HCT116 (cell line): ENCODE measurements at regions not wholly inside any gene's neighbourhood (a gene's known extent, or its start where the extent isn't known, plus 50 kb on each side); places are given as distances from the start of the nearest gene placed in this dataset.

Source experiments
- ATAC-seq: fragments of 200-7000 bp; cut with Tn5 transposase; 2 replicates; pipeline ENCODE4 v1.9.1; 2020; ENCODE audit warnings: mild to moderate bottlenecking, moderate library complexity
- BruUV-seq: library from RNA; stranded (reverse); fragments of 400-500 nt; replicated peaks from 2 replicates; lab custom pipeline; 2021; lab: Mats Ljungman, UMichigan
- CTCF ChIA-PET: fragments of 300-600 bp; sonication (Branson Sonifier 250); formaldehyde crosslinking; loops from one replicate; lab custom pipeline; 2021; ENCODE audit warnings: antibody characterized with exemption; lab: Charles Lee
- POLR2A ChIA-PET: fragments of 300-600, 350-600 bp; sonication (Branson Sonifier 250); formaldehyde crosslinking; loops from one replicate; lab custom pipeline; 2021; ENCODE audit warnings: antibody characterized with exemption; lab: Charles Lee
- RAD21 ChIA-PET, 2 experiments: fragments of 300-600 bp; sonication (Branson Sonifier 250); formaldehyde crosslinking; loops; one replicate each; lab custom pipeline; 2023; ENCODE audit warnings: low total read pairs in 2 of 2; ENCODE audit not compliant: uncharacterized antibody in 2 of 2, unreplicated experiment in 2 of 2, low non-redundant PET in 1 of 2; lab: Charles Lee
- DNase-seq: peaks from one replicate; pipeline ENCODE4 v3.0.0-alpha.2; 2010; ENCODE audit warnings: low read depth, low spot score
- H2AFZ ChIP-seq: fragments of 200-600 bp; shearing (Covaris generic), sonication (generic); 2 replicates; pipeline ENCODE4 v1.6.1; 2017; ENCODE audit warnings: low read depth, mixed run types, mixed read lengths, antibody characterized with exemption, low read length; ENCODE audit not compliant: poor library complexity, severe bottlenecking
- H3K27ac ChIP-seq: 2 replicates; pipeline ENCODE4 v1.5.1; 2012; ENCODE audit warnings: low read depth, low read length
- H3K27me3 ChIP-seq: fragments of 200-600 bp; sonication (generic); 2 replicates; pipeline ENCODE4 v1.6.1; 2016; ENCODE audit warnings: mixed run types, low read length, mixed read lengths; ENCODE audit not compliant: insufficient read depth
- H3K36me3 ChIP-seq, 2 experiments: fragments of 200-500 bp in 1 of 2; fragments of 200-600 bp in 1 of 2; sonication (Bioruptor generic) in 1 of 2; sonication (generic) in 1 of 2; 2 replicates each; pipeline versions ENCODE4 v1.5.1 to v1.6.1; 2014 to 2016; ENCODE audit warnings: low read length in 2 of 2, inconsistent platforms in 1 of 2, mixed read lengths in 1 of 2, mixed run types in 1 of 2; ENCODE audit not compliant: insufficient read depth in 2 of 2, control insufficient read depth in 1 of 2
- H3K4me1 ChIP-seq, 2 experiments: fragments of 200-600 bp in 1 of 2; sonication (generic) in 1 of 2; 2 replicates each; pipeline versions ENCODE4 v1.5.1 to v1.6.1; 2012 to 2017; ENCODE audit warnings: low read length in 2 of 2, inconsistent platforms in 1 of 2, mild to moderate bottlenecking in 1 of 2, mixed read lengths in 1 of 2, mixed run types in 1 of 2, moderate library complexity in 1 of 2; ENCODE audit not compliant: insufficient read depth in 2 of 2, control insufficient read depth in 1 of 2
- H3K4me2 ChIP-seq: fragments of 200-600 bp; sonication (generic); 2 replicates; pipeline ENCODE4 v1.6.1; 2017; ENCODE audit warnings: mixed run types, low read length, mixed read lengths
- H3K4me3 ChIP-seq, 2 experiments: fragments of 200-600 bp in 1 of 2; sonication (generic) in 1 of 2; replicated peaks in 1 of 2; 2 replicates each; pipeline ENCODE4 v1.5.1; 2011 to 2016; ENCODE audit warnings: low read length in 2 of 2, control low read depth in 1 of 2, low read depth in 1 of 2, mild to moderate bottlenecking in 1 of 2, mixed read lengths in 1 of 2, mixed run types in 1 of 2
- H3K79me2 ChIP-seq: fragments of 200-600 bp; sonication (generic); 2 replicates; pipeline ENCODE4 v1.6.1; 2017; ENCODE audit warnings: mild to moderate bottlenecking, mixed run types, low read length, moderate library complexity, mixed read lengths; ENCODE audit not compliant: insufficient read depth
- H3K9ac ChIP-seq: fragments of 200-600 bp; sonication (generic); 2 replicates; pipeline ENCODE4 v1.6.1; 2016; ENCODE audit warnings: low read length, mixed read lengths
- H3K9me2 ChIP-seq: fragments of 200-600 bp; sonication (generic), shearing (Covaris generic); 2 replicates; pipeline ENCODE4 v1.6.1; 2017; ENCODE audit warnings: mixed run types, mild to moderate bottlenecking, moderate library complexity; ENCODE audit not compliant: insufficient read depth
- H3K9me3 ChIP-seq, 2 experiments: fragments of 200-500 bp in 1 of 2; fragments of 200-600 bp in 1 of 2; sonication (Bioruptor generic) in 1 of 2; sonication (generic) in 1 of 2; 2 replicates each; pipeline ENCODE4 v1.6.1; 2014 to 2017; ENCODE audit warnings: low read length in 2 of 2, mixed read lengths in 2 of 2, inconsistent platforms in 1 of 2, low read depth in 1 of 2, mild to moderate bottlenecking in 1 of 2, mixed run types in 1 of 2, moderate library complexity in 1 of 2; ENCODE audit not compliant: control insufficient read depth in 1 of 2, insufficient read depth in 1 of 2
- H4K20me1 ChIP-seq: fragments of 200-600 bp; sonication (generic), shearing (Covaris generic); 2 replicates; pipeline ENCODE4 v1.6.1; 2017; ENCODE audit warnings: mixed run types, mild to moderate bottlenecking, moderate library complexity; ENCODE audit not compliant: insufficient read depth
- CBX3 ChIP-seq: IDR thresholded peaks from 2 replicates; pipeline ENCODE4 v1.6.1; 2012; ENCODE audit warnings: low read depth
- EGR1 ChIP-seq: IDR thresholded peaks from 2 replicates; pipeline ENCODE4 v1.6.1; 2012; ENCODE audit warnings: low read depth
- JUND ChIP-seq: IDR thresholded peaks from 2 replicates; pipeline ENCODE4 v1.6.1; 2012
- TCF7L2 ChIP-seq: IDR thresholded peaks from 2 replicates; pipeline ENCODE4 v1.7.0; 2011; ENCODE audit warnings: borderline replicate concordance, inconsistent platforms; ENCODE audit not compliant: insufficient read depth, insufficient read length; ENCODE audit errors: extremely low read depth
- YY1 ChIP-seq: IDR thresholded peaks from 2 replicates; pipeline ENCODE4 v1.6.1; 2011; ENCODE audit warnings: low read length, low read depth, moderate library complexity, mild to moderate bottlenecking; ENCODE audit not compliant: insufficient replicate concordance; ENCODE audit errors: extremely low read depth
- ZNF274 ChIP-seq: fragments of 200-500 bp; sonication (Bioruptor generic); IDR thresholded peaks from 2 replicates; pipeline ENCODE4 v1.6.1; 2014; ENCODE audit warnings: mild to moderate bottlenecking, low read depth, low read length, inconsistent platforms
- intact Hi-C: fragments of 100-400 bp; cut with micrococcal nuclease; formaldehyde crosslinking; loops from 2 replicates; pipeline ENCODE4 v1.10.0; 2022
- TF ChIP-seq, protein P1 (sequence below): IDR thresholded peaks from 2 replicates; pipeline ENCODE4 v1.6.1; 2012
- TF ChIP-seq, protein P2 (sequence below): IDR thresholded peaks from 2 replicates; pipeline ENCODE4 v1.6.1; 2012; ENCODE audit warnings: low read depth

DNA sequence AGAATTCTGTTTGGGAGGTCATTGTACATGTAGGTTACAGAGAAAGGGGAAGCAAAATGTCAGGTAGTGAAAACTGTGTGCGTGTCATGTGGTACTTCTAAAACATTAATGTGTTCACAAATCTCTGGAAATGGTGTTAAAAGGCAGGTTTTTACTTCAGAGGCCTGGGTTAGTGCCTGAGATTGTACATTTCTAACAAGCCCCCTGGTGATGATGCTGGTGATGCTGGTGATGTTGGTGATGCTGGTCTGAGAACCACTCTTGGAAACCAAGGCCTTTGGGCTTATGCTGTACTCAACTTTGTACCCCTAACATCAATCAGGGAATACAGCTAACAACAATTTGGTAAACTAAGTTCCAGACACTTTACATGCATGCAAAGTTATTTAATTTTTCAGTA, 187.1 kb downstream of the SCG2 start:
- H3K36me3 ChIP-seq, result no peaks in the 10 kb centered on the region
- BruUV-seq, result no TSS peak
- TF ChIP-seq, protein P1, sequence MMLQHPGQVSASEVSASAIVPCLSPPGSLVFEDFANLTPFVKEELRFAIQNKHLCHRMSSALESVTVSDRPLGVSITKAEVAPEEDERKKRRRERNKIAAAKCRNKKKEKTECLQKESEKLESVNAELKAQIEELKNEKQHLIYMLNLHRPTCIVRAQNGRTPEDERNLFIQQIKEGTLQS, result no peak
- TF ChIP-seq TCF7L2 (no peak), JUND (no peak), CBX3 (no peak), EGR1 (no peak), YY1 (no peak), ZNF274 (no peak)
- TF ChIP-seq, protein P2, sequence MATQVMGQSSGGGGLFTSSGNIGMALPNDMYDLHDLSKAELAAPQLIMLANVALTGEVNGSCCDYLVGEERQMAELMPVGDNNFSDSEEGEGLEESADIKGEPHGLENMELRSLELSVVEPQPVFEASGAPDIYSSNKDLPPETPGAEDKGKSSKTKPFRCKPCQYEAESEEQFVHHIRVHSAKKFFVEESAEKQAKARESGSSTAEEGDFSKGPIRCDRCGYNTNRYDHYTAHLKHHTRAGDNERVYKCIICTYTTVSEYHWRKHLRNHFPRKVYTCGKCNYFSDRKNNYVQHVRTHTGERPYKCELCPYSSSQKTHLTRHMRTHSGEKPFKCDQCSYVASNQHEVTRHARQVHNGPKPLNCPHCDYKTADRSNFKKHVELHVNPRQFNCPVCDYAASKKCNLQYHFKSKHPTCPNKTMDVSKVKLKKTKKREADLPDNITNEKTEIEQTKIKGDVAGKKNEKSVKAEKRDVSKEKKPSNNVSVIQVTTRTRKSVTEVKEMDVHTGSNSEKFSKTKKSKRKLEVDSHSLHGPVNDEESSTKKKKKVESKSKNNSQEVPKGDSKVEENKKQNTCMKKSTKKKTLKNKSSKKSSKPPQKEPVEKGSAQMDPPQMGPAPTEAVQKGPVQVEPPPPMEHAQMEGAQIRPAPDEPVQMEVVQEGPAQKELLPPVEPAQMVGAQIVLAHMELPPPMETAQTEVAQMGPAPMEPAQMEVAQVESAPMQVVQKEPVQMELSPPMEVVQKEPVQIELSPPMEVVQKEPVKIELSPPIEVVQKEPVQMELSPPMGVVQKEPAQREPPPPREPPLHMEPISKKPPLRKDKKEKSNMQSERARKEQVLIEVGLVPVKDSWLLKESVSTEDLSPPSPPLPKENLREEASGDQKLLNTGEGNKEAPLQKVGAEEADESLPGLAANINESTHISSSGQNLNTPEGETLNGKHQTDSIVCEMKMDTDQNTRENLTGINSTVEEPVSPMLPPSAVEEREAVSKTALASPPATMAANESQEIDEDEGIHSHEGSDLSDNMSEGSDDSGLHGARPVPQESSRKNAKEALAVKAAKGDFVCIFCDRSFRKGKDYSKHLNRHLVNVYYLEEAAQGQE, result no peak
- no peaks in the 10 kb centered on the region for H3K9me2 ChIP-seq
- no peaks in the 10 kb centered on the region for H3K79me2 ChIP-seq
- no peak for DNase-seq
- no peak for ATAC-seq
- ChIA-PET POLR2A (no interaction called here), RAD21 (no interaction called here), CTCF (no interaction called here)
- H3K27me3 ChIP-seq, result no peaks in the 10 kb centered on the region
- no peak overlapping the region for H3K4me3 ChIP-seq
- no peaks in the 10 kb centered on the region for H4K20me1 ChIP-seq
- H3K9ac ChIP-seq, result no peak overlapping the region
- no peak overlapping the region for H2AFZ ChIP-seq
- H3K4me2 ChIP-seq, result no peak overlapping the region
- no peaks in the 10 kb centered on the region for H3K9me3 ChIP-seq
- no peaks in the 10 kb centered on the region for H3K4me1 ChIP-seq
- intact Hi-C loops, result no loop called here
- no peak overlapping the region for H3K27ac ChIP-seq
